GM23338 (cell line): ENCODE measurements at regions not wholly inside any gene's neighbourhood (a gene's known extent, or its start where the extent isn't known, plus 50 kb on each side); places are given as distances from the start of the nearest gene placed in this dataset.

Experiments used
- ATAC-seq: fragments of 200-7000 bp; cut with Tn5 transposase; 3 replicates; pipeline ENCODE4 v1.9.1; 2020
- DNase-seq: peaks from one replicate; pipeline ENCODE4 v3.0.0-alpha.2; 2015; ENCODE audit warnings: low spot score
- H2AFZ ChIP-seq: fragments of 200-600 bp; sonication (generic); 2 replicates; pipeline ENCODE4 v1.8.0; 2016; ENCODE audit warnings: antibody characterized with exemption, mild to moderate bottlenecking, moderate library complexity
- H3F3A ChIP-seq: fragments of 200-600 bp; sonication (generic); replicated peaks from 2 replicates; pipeline ENCODE4 v1.8.0; 2017; ENCODE audit warnings: antibody characterized with exemption, mixed run types, low read depth
- H3K27ac ChIP-seq: fragments of 200-600 bp; sonication (generic); 2 replicates; pipeline ENCODE4 v1.6.1; 2016; ENCODE audit warnings: low read depth
- H3K27me3 ChIP-seq: fragments of 200-600 bp; sonication (generic); 2 replicates; pipeline ENCODE4 v1.8.0; 2016; ENCODE audit warnings: mild to moderate bottlenecking, mixed run types, moderate library complexity; ENCODE audit not compliant: insufficient read depth
- H3K36me3 ChIP-seq: fragments of 200-600 bp; sonication (generic); 2 replicates; pipeline ENCODE4 v1.8.0; 2016; ENCODE audit warnings: mild to moderate bottlenecking; ENCODE audit not compliant: insufficient read depth
- H3K4me1 ChIP-seq: fragments of 200-600 bp; sonication (generic); 2 replicates; pipeline ENCODE4 v1.8.0; 2016; ENCODE audit warnings: mild to moderate bottlenecking, moderate library complexity; ENCODE audit not compliant: insufficient read depth
- H3K4me2 ChIP-seq: fragments of 200-600 bp; sonication (generic); 2 replicates; pipeline ENCODE4 v1.7.1; 2017; ENCODE audit warnings: mixed run types
- H3K4me3 ChIP-seq: fragments of 200-600 bp; sonication (generic); 2 replicates; pipeline ENCODE4 v1.6.1; 2016; ENCODE audit warnings: mixed run types
- H3K79me2 ChIP-seq: fragments of 200-600 bp; sonication (generic); replicated peaks from 2 replicates; pipeline ENCODE4 v1.8.0; 2017; ENCODE audit warnings: mild to moderate bottlenecking; ENCODE audit not compliant: insufficient read depth
- H3K9me2 ChIP-seq: fragments of 200-600 bp; sonication (generic); 2 replicates; pipeline ENCODE4 v1.8.0; 2017; ENCODE audit not compliant: insufficient read depth
- H4K20me1 ChIP-seq: fragments of 200-600 bp; sonication (generic); replicated peaks from 2 replicates; pipeline ENCODE4 v1.8.0; 2017; ENCODE audit warnings: mild to moderate bottlenecking; ENCODE audit not compliant: insufficient read depth
- H3K27ac Mint-ChIP-seq: 2 replicates; pipeline ENCODE4 v1.8.0; 2020; ENCODE audit warnings: inconsistent platforms, mild to moderate bottlenecking, moderate library complexity, mixed read lengths
- H3K27me3 Mint-ChIP-seq: 3 replicates; pipeline ENCODE4 v1.8.0; 2022; ENCODE audit warnings: low read depth, mild to moderate bottlenecking, moderate library complexity, mixed read lengths, inconsistent platforms; ENCODE audit not compliant: insufficient read depth, poor library complexity
- H3K36me3 Mint-ChIP-seq: 3 replicates; pipeline ENCODE4 v1.8.0; 2021; ENCODE audit warnings: low read depth, mild to moderate bottlenecking, inconsistent platforms, moderate library complexity, mixed read lengths
- H3K4me1 Mint-ChIP-seq: 3 replicates; pipeline ENCODE4 v1.8.0; 2020; ENCODE audit warnings: mild to moderate bottlenecking, inconsistent platforms, mixed read lengths
- H3K4me3 Mint-ChIP-seq: 3 replicates; pipeline ENCODE4 v1.8.0; 2021; ENCODE audit warnings: moderate library complexity, mild to moderate bottlenecking, inconsistent platforms, mixed read lengths
- H3K9me3 Mint-ChIP-seq: 3 replicates; pipeline ENCODE4 v1.8.0; 2020; ENCODE audit warnings: moderate library complexity, mild to moderate bottlenecking, inconsistent platforms, mixed read lengths
- CREB1 ChIP-seq: fragments of 250-450 bp; sonication (Bioruptor Pico); IDR thresholded peaks from 2 replicates; pipeline ENCODE4 v1.5.0; 2020; ENCODE audit warnings: low read depth, mild to moderate bottlenecking, moderate library complexity
- CTCF ChIP-seq, 2 experiments: fragments of 200-600 bp in 1 of 2; sonication (generic) in 1 of 2; conservative IDR thresholded peaks; 2 replicates each; pipeline versions ENCODE4 v1.5.1 to v1.6.1; 2016 to 2017; ENCODE audit warnings: antibody characterized with exemption in 2 of 2, low read depth in 2 of 2, mild to moderate bottlenecking in 2 of 2, moderate library complexity in 1 of 2
- ETS1 ChIP-seq: IDR thresholded peaks from 2 replicates; pipeline ENCODE4 v1.6.1; 2016; ENCODE audit warnings: antibody characterized with exemption
- EZH2 ChIP-seq: fragments of 200-600 bp; sonication (generic); IDR thresholded peaks from one replicate; pipeline ENCODE4 v1.8.0; 2017; ENCODE audit warnings: antibody characterized with exemption, mild to moderate bottlenecking, low read depth; ENCODE audit not compliant: unreplicated experiment
- EZH2phosphoT487 ChIP-seq: fragments of 200-600 bp; sonication (generic); IDR thresholded peaks from one replicate; pipeline ENCODE4 v1.8.1; 2018; ENCODE audit warnings: antibody characterized with exemption; ENCODE audit not compliant: unreplicated experiment
- JUNB ChIP-seq: IDR thresholded peaks from one replicate; pipeline ENCODE4 v1.6.1; 2016; ENCODE audit warnings: antibody characterized with exemption; ENCODE audit not compliant: unreplicated experiment
- NANOG ChIP-seq: IDR thresholded peaks from 2 replicates; pipeline ENCODE4 v1.6.1; 2016; ENCODE audit warnings: antibody characterized with exemption, borderline replicate concordance
- POLR2AphosphoS5 ChIP-seq: IDR thresholded peaks from 2 replicates; pipeline ENCODE4 v1.6.1; 2016; ENCODE audit warnings: antibody characterized with exemption, low read depth
- REST ChIP-seq: IDR thresholded peaks from one replicate; pipeline ENCODE4 v1.6.1; 2018; ENCODE audit warnings: antibody characterized with exemption; ENCODE audit not compliant: unreplicated experiment
- STAT1 ChIP-seq: IDR thresholded peaks from one replicate; pipeline ENCODE4 v1.6.1; 2016; ENCODE audit warnings: antibody characterized with exemption; ENCODE audit not compliant: unreplicated experiment
- ZNF114 ChIP-seq: fragments of 250-450 bp; sonication (Bioruptor Pico); IDR thresholded peaks from 2 replicates; pipeline ENCODE4 v1.5.0; 2020; ENCODE audit warnings: mild to moderate bottlenecking, moderate library complexity
- ZNF331 ChIP-seq: fragments of 250-450 bp; sonication (Bioruptor Pico); IDR thresholded peaks from 2 replicates; pipeline ENCODE4 v1.5.0; 2020; ENCODE audit warnings: low read depth, mild to moderate bottlenecking, moderate library complexity
- ZNF462 ChIP-seq: fragments of 250-450 bp; sonication (Bioruptor Pico); IDR thresholded peaks from 2 replicates; pipeline ENCODE4 v1.5.0; 2020; ENCODE audit warnings: mild to moderate bottlenecking, moderate library complexity

- H3K79me2 ChIP-seq, result no peaks in the 10 kb centered on the region
- DNase-seq (no peak), ATAC-seq (no peak)
- Mint-ChIP-seq H3K27ac (no peak overlapping the region), H3K4me3 (no peak overlapping the region), H3K27me3 (peaks cover 4% of the 10 kb centered on the region), H3K4me1 (no peaks in the 10 kb centered on the region), H3K36me3 (no peaks in the 10 kb centered on the region), H3K9me3 (no peaks in the 10 kb centered on the region)
- H3K9me2 ChIP-seq, result 0 out of 2 replicates have a peak, but pooled peaks cover 3% of the 10 kb centered on the region
- no peak overlapping the region; the same call in 1 of the 2 replicates for H2AFZ ChIP-seq
- no peaks in the 10 kb centered on the region for H3F3A ChIP-seq
- no peaks in the 10 kb centered on the region for H3K4me1 ChIP-seq
- H3K4me3 ChIP-seq, result no peak overlapping the region
- H3K4me2 ChIP-seq, result no peak overlapping the region
- no peaks in the 10 kb centered on the region for H4K20me1 ChIP-seq
- no peak overlapping the region for H3K27ac ChIP-seq
- TF ChIP-seq POLR2AphosphoS5 (no peak), ZNF331 (CRISPR knock-in tag) (no peak), NANOG (no peak), EZH2 (no peak), REST (no peak), JUNB (no peak), CTCF (conservative IDR thresholded peaks at IDR 0.05; ENCODE audit: low read depth in 2 of 2) (no peak), CREB1 (no peak), ZNF114 (CRISPR knock-in tag) (no peak), STAT1 (no peak), ZNF462 (CRISPR knock-in tag) (no peak), EZH2phosphoT487 (no peak), ETS1 (no peak)
- H3K36me3 ChIP-seq, result no peaks in the 10 kb centered on the region
- no peaks in the 10 kb centered on the region for H3K27me3 ChIP-seq
Observed at GRCh38 chr3:160103397-160103796, 114.8 kb downstream of the IL12A start.
